NCI-H345 treated with DMSO at 0.1 percent for 48 hours (cell line): ENCODE measurements at regions not wholly inside any gene's neighbourhood (a gene's known extent, or its start where the extent isn't known, plus 50 kb on each side); places are given as distances from the start of the nearest gene placed in this dataset.
A peak's percentile ranks its signal among the peaks of the same experiment; 100 is the strongest.
"Not testable (repeated sequence)": the region's sequence is repeated elsewhere in the genome, so short reads cannot be mapped to it uniquely, and the experiment has no call there.

Experiments
- DNase-seq: peaks from one replicate; lab custom pipeline; 2025; ENCODE audit not compliant: unreplicated experiment; lab: John Stamatoyannopoulos, UW

- no peak for DNase-seq
Observed at GRCh38 chr11:34795641-34796040, 120.5 kb downstream of the APIP start.

GRCh38 chr11:34794696-34795095 is 121.5 kb downstream of the APIP start:
- no peak for DNase-seq

GRCh38 chr11:34793666-34794065 is 122.5 kb downstream of the APIP start:
- DNase-seq: no peak

- DNase-seq: no peak
Observed at GRCh38 chr11:34792814-34793258, 123.3 kb downstream of the APIP start.

GRCh38 chr11:34791780-34792542 is 124.2 kb downstream of the APIP start:
- no peak for DNase-seq

GRCh38 chr11:34790620-34791019 is 125.6 kb downstream of the APIP start:
- no peak for DNase-seq

GRCh38 chr11:34789196-34789834 is 126.9 kb downstream of the APIP start:
- peak; percentile 64 for DNase-seq

- DNase-seq: no peak
Observed at GRCh38 chr11:34788642-34789041, 127.5 kb downstream of the APIP start.

- no peak for DNase-seq
Observed at GRCh38 chr11:34787895-34788294, 128.3 kb downstream of the APIP start.

GRCh38 chr11:34787348-34787747 is 128.8 kb downstream of the APIP start:
- no peak for DNase-seq

GRCh38 chr11:34784318-34784841 is 131.8 kb downstream of the APIP start:
- DNase-seq: no peak

- no peak for DNase-seq
Observed at GRCh38 chr11:34783816-34784317, 132.3 kb downstream of the APIP start.

GRCh38 chr11:34781826-34782225 is 134.4 kb downstream of the APIP start:
- DNase-seq: not testable (repeated sequence)

- no peak for DNase-seq
Observed at GRCh38 chr11:34775417-34775888, 140.7 kb downstream of the APIP start.

GRCh38 chr11:34774604-34775003 is 141.6 kb downstream of the APIP start:
- no peak for DNase-seq

GRCh38 chr11:34773826-34774225 is 142.4 kb downstream of the APIP start:
- DNase-seq: no peak

GRCh38 chr11:34773211-34773610 is 143.0 kb downstream of the APIP start:
- DNase-seq: no peak

GRCh38 chr11:34770111-34770510 is 146.1 kb downstream of the APIP start:
- DNase-seq: no peak

GRCh38 chr11:34769224-34769623 is 147.0 kb downstream of the APIP start:
- DNase-seq: no peak

GRCh38 chr11:34762625-34763024 is 141.7 kb downstream of the EHF start:
- not testable (repeated sequence) for DNase-seq

GRCh38 chr11:34758262-34758661 is 137.4 kb downstream of the EHF start:
- DNase-seq: no peak

- DNase-seq: no peak
Observed at GRCh38 chr11:34757026-34757451, 136.1 kb downstream of the EHF start.
